ENCODE measurements at regions not wholly inside any gene's neighbourhood (a gene's known extent, or its start where the extent isn't known, plus 50 kb on each side); places are given as distances from the start of the nearest gene placed in this dataset.
"Not testable (repeated sequence)": the region's sequence is repeated elsewhere in the genome, so short reads cannot be mapped to it uniquely, and the experiment has no call there.

DNA sequence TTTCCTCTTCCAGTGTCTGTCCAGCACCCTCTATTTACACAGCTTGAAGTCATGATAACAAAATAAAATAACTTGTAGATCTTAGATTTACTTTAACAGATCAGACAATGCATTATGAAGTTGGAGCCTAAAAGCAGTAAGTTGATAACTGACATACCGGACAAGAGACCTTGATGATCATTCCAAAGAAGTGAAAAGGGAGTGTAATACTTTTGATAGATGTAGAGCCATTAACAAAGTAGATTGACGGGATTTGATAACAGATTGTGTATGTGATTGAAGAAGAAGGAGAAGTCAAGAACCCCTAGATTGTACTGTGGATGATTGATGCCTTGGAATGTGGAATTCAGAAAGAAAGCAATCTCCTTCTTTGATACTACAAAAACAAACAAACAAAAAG lies 403.8 kb upstream of the MGAT4C start:
- no peak for DNase-seq

DNA sequence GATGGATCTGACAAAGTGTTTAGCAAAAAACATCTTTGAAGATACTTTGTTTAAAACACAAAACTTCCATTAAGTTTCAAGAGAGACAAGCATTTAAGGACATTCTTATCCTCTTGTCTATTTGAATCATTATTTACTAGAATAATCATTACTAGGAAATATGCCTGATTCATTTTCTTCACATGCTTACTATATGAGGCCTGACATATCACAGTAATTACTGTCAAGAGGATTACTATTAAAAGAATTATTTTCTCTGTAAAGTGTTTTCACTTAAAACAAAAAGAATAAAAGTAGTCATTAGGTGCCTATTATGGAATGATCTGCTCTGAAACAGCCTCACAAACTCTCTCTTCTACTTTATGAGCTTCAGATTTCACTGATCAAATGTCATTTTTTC lies 402.1 kb upstream of the MGAT4C start:
- DNase-seq: no peak

DNA sequence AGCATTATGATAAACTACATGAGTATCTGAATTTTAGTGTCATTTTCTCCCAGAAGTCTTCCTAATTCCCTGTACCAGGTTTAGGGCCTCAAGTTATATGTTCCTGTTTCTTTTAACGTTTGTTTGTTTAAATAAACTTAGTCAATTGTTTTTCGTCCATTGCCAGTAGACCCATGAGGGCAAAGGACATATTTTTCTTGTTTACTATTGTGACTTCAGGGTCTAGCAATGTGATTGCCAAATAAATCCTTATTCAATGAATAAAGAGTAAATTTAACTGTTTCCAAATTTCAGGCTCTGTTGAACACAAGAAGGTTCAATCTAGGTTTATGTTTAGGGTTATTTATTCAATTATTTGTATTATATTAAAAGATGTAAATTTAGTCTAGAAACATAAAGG lies 391.6 kb upstream of the MGAT4C start:
- DNase-seq: no peak

DNA sequence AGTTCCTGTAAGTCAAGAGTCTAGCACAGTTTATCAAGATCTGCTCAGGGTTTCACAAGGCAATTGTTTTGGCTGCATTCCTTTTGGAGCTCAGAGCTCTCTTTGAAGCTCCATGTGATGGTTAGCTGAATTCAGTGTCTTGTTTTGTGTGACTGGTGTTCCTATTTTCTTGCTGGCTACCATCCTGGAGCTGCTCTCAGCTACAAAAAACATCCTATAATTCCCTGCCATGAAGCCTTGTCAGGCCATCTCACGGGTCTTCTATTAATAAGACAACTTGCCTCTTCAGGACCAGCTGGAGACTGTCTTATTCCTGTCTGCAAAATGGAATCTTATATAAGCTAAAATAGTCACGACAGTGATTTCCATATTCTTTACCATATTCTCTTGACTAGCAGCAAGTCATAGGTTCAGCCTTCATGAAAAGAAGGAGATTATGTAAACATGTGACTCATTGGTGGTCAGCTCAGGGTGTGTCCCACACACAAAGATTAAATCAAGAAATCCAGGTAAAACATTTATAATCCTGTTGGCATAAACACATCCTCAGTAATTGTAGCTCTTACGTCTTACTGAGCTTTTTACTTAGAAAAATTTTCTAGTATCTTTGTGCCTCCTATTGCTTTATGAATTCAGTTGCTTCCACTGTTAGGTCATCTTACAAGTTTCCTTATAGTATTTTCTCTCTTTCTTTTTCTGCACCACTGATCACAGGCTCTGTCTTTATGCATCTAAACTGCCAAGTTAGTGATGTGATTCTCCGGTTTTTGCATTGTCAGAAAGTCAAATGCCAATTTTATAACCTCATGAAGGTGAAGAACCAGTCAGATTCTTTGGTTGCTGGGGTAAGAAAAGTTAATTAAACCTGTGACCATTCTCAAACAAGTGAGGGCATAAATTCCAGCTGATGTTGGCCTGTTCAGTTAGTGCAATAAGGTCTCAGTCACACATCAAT lies 378.5 kb upstream of the MGAT4C start:
- DNase-seq: no peak

DNA sequence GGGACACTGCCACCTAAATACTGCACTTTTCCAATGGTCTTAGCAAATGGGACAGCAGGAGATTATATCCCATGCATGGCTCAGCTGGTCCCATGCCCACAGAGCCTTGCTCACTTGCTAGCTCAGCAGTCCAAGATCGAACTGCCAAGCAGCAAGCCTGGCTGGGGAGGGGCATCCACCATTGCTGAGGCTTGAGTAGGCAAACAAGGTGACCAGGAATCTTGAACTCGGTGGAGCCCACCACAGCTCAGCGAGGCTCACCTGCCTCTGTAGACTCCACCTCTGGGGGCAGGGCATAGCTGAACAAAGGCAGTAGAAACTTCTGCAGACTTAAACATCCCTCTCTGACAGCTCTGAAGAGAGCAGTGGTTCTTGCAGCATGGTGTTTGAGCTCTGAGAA lies 370.8 kb upstream of the MGAT4C start:
- no peak for DNase-seq

DNA sequence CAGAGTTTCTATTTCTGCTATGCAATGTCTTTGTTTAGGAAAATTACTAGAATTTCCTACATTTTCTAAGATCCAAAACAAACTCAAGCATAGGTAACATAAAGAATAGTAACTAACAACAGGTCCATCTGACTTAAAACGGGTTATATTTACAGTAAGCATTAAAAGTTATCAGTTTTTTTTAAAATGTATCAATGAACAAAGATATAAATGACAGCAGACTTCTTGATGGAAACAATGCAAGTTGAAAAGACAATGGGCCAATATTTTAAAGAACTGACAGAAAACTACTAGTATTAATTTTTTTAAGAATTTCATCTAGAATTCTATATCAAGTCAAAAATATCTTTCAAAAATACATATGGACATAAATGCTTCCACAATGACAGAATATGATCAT lies 367.1 kb upstream of the MGAT4C start:
- DNase-seq: no peak

DNA sequence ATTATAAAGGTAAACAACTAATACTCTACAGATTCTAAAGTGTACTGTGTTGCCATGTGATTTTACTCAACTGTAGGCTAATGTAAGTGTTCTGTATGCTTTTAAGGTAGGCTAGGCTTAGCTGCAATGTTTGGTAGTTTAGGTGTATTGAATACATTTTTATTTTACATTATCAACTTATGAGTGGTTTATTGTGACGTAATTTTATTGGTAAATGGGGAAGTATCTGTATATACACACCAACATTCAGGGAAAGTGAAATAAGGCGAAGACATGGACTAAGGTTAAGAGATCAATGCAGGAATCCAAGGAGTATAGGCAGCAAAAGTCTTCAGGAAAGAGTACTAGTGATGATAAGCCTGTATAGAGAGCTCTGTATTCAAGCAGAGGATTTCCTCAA lies 365.8 kb upstream of the MGAT4C start:
- DNase-seq: no peak

DNA sequence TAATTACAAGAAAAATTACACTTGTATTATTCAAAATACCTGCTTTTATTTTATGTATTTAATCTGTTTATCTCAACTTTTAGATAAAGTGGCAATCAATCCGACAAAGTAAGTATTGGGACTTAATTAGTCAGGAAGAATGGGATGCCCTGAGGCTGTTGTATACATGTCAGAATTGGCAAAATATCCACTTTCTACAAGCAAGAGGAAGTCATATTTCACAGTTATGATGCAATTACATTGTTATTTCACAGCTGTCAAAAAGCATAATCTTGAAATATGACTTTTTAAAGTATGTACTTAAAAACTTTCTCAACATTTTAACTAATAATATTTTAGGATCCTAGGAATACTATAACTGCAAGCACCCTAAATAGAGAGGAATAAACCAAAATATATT lies 357.1 kb upstream of the MGAT4C start:
- no peak for DNase-seq

DNA sequence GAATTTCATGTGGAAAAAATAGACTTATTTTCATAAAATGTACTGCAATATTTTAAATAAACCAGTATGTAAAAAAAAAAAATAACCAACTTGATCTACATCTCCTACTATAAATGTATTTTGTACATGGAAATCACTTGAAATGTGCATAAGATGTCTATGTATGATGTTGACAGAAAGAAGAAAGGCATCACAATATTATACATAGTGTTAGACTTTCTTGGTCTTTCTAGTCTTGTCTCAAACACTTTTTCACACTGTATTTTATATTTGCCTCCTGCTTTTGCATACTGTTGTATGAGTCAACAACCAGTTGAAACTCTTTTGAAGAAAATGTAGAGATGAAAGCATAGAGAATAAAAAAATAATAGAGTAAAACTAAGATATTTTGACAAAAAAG lies 352.4 kb upstream of the MGAT4C start:
- no peak for DNase-seq

DNA sequence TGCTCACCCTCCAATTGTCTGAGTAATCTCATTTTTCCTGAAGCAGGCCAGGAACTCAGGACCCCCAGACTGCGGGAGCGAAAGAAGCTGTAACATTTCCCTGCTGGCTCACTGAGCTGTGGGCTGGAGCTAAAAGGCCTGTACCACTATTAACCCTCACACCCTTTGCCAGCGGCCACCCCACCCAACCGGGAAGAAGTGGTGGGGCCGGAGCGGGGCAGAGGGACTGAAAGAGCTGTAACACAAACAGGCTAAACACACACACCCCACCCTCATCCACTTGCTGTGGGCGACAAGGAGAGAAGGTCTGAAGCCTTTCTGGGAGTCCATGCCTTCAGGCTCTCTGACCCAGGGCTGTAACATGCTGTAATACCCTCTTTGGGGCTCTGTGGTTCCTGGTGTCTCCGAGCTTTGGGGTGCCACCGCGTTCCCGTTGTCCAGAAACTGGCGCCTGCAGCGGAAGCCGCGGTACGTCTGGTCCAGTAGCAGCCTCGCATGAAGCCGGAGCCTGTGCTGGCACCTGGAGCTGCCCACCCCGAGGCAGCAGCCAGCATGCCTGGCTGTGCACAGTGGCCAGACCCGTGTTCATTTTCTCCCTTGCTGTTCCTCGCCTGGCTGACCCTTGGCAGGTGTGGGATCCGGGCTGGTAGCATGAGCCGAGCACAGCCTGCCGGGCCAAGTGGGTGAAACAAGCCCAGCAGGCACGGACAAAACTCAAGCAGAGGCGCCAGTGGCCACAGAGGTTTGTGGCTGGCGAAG lies 345.5 kb upstream of the MGAT4C start:
- no peak for DNase-seq

DNA sequence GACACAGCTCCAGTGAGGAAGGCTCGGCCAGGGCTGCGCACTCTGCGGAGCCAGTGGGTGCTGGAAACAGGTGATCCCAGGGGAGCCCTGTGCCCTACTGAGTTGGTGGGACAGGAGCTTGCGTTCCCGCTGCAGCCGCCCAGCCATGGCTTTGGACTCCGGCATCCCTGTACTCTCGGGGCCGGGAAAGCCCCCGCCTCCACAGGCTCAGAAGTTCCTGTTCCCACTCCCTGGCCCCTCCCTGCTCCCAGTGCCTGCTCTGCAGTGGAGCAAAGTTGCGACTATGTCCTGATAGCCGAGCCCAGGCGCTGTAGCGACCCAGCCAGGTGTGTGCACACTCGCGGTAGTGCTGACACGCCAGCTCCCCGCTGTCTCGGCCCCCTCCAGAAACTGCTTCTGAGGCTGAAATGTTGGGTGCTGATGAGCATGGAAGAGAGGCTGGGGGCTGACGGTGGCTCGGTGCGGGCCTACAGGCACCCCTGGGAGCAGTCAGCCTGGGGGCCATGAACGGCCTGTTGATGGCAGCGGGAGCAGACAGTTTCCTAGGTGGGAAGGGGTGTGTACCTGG lies 344.6 kb upstream of the MGAT4C start:
- DNase-seq: no peak

DNA sequence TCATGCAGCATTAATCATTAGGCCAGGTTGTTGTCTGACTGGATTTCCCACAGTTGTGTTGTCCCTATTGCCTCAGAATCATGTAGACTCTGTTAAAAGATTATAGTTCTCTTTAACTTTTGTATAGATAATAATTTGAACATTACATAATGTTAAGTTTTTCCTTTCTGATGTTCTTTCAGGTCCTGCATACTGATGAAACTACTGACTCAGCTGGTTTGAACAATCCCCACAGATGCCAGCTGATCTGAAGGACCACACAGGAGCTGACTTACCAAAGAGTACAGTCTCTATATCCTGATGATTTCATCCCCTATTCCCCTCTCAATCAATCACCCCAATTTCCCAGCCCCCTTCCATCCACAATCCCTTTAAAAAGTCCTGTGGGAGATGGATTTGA lies 341.2 kb upstream of the MGAT4C start:
- DNase-seq: no peak

DNA sequence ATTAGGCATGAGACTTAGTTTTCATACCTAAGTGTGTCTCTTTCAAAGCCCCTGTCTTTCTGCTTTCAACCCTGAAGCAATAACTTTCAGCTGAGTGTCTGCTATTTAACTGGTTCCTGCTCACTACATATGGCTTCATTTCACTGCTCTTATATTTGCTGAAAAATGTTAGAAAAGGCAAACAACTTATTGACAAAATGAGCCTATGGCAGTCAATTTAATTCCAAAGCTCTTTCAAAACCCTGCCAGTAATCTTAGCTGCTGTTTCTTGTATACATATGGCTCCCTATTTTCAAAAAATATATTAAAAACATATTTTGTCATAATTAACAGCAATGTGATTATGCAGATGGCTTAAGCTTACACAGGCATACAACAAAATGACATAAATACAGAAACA lies 334.1 kb upstream of the MGAT4C start:
- no peak for DNase-seq

DNA sequence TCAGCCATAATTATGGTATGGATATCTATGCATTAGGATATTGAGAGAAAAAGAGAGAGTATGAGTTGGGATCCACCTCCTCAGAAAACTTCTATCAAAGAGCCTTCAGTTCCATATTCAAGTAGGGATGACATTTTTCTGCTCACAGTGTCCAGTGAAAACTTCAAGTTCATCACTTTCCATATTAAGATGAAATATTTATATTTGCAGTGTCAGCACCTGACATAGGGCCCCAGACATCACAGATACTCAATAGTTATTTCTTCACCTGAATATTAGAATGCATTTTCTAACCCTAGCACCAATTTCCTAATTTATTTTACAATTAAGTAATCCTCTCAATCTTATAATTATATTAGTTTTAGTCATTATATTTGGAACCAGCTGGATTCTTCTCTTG lies 318.0 kb upstream of the MGAT4C start:
- no peak for DNase-seq

DNA sequence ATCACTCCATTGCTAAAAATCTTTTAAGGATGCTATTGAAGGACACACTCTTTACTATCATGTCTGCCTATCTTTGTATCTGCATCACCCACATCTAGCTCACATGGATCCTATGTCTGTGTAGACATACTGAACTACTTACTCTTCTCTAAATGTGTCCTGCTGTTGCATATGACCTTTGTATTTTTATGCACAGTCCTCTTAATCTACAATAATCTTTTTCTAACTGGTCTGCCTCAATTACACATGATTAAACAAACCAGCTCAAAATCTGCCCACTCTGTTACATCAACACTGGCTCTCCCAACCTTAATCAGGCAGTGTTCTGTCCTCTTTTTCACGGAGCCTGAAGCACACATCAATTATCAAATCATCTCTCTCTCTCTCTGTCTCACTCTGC lies 316.3 kb upstream of the MGAT4C start:
- no peak for DNase-seq

DNA sequence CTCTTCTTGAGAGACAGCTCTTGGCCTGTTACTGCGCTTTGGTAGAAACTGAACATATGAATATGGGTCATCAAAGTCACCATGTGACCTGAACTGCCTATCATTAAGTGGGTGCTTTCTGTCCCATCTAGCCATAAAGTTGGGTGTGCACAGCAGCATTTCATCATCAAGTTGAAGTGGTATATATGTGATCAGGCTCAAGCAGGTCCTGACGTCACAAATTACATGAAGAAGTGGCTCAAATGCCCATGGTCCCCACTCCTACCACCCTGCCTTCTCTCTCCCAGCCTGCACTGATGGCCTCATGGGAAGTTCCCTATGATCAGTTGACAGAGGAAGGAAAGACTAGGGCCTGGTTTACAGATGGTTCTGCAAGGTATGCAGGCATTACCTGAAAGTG lies 308.8 kb upstream of the MGAT4C start:
- no peak for DNase-seq

DNA sequence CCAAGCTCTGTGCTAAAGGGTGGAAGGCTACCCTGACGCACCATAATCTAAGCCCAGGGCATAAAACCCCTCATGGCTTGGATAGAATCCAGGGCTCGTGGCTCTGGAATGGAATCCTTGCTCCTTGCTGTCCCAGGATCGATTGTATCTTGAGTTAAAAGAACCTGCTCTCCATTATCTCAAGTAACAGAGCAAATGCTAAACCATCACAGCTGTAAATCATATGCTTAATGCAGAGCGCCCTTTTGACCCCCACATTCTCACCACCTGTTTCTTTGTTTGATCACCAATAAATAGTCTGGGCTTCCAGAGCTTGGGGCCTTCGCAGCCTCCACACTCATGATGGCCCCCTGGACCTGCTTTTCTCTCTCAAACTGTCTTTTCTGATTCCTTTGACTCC lies 299.3 kb upstream of the MGAT4C start:
- DNase-seq: not testable (repeated sequence)

DNA sequence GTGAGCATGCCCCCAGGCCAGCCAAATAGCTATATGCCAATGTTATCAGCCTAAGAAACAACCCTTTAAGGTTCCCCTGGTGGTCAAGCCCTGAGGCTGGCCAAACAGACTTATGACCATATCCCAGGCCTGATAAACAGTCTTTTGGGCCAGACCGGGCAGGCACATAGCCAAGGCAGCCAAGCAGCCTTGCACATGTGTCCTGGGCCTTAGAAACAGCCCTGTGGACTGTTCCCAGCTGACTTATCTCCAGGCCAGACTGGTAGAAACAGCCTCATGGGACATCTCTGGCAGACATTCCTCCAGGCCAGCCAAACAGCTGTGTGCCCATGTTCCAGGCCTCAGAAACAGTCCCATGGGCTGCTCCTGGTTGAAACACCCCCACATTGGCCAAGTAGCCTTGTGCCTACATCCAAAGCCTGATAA lies 295.0 kb upstream of the MGAT4C start:
- DNase-seq: no peak

DNA sequence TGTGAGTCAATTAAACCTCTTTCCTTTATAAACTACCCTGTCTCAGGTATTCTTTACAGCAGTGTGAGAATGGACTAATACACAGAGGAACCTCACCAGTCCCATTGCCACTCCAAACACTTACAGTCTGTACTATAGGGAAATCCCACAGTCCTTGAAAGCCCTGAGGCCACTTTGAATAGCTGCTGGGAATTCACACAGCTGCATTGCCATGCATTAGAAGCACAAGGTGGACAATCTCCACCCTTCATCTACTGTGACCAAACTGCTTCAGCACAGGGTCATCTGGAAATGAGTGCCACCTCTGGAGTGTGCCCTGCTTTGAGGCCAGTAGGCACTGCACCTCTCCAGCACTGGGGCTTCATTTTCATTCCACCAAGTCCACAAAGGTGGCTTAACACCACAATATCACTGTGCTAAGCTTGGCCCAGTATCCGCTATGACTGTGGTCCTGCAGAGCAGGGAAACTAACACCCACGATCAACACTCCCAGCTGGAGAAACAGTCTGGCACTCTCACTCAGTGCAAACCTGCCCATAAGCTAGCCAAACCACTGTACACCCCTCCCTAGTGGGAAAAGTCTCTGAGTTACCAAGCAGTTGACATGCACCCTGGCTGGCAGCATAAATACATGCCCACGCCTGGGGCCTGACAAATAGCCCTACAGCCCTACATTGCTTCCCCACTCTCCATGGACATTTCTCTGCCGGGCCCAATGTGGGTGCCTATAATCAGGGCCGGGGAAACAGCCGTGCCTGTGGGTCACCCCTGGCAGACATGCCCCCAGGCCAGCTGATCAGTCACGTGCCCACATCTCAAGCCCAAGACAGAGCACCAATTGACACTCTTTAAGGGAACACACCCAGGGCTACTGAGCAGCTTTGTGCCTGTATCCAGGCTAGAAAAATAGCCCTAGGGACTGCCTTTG lies 294.3 kb upstream of the MGAT4C start:
- no peak for DNase-seq

DNA sequence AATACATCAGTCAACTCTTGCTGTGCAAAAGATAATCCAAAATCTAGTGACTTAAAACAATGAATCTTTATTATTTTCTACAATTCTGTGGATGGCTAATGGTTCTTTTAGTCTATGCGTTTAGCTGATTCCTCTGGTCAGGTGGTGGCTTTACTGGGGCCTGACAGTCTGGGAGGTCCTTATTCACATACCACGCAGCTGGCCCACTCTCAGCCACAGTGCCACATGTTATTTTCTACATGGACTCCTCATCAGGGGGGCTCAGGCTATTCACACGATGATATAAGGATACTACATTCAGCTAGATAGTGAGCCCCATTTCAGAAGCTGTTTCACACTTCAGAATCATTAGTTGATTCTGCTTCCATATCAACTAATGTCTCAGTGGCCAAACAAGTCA lies 287.5 kb upstream of the MGAT4C start:
- DNase-seq: no peak

DNA sequence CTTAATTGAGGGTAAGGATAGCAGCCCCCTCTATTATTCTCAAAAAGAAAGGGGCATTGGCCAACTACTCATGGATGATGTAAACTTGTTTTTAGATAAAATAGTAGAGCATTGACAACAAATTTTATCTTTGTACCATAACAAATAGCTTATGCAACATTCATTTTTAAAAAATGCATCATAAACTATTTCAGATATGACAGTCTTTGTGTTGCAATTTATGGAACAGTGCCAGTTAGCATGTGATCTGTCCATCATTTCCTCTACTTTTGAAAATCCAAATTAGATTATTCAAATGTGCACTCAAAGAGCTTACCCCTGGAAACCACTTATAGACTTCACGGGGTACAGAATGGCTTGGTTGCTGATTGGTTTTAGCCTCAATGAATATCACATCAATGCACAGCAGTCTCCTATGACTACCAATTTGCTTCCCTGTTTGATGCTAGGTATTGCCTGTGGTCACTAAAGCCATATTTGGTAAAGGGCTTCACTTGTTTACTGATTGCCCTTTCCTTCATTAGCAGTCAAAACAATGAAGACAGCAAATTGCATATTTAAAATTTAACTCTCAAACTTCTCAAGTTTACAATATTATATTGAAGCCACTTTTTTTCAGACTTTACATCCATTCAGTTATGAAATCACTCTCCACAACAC lies 274.9 kb upstream of the MGAT4C start:
- no peak for DNase-seq

DNA sequence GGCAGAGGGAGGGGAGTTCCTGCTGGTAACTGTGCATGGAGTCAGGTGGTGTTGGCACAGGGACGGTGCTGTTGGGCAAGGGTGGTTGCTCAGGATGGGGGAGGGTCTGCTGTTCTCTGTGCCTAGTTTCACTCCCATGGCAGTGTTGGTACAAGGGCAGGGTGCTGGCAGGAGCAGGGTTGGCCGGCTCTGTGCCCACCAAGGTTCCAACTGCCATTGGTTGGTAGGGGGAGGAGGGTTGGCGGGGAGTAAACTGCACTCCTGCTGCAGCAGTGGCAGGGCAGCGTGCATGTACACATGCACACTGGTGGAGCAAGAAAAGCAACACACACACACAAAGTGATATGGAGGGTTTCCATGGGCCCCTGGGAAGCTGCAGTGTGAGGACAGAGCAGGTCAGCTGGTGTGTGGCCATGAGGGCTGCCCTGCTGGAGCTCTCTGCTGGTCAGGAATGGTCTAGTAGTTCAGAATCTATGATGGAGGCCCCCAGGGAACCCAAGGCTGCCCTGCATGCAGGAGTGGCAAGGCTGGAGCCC lies 269.9 kb upstream of the MGAT4C start:
- DNase-seq: no peak
